H1 (cell line): ENCODE measurements at regions not wholly inside any gene's neighbourhood (a gene's known extent, or its start where the extent isn't known, plus 50 kb on each side); places are given as distances from the start of the nearest gene placed in this dataset.

ENCODE experiments used
- CTCF ChIA-PET: fragments of 300-600 bp; sonication (Branson Sonifier 250); formaldehyde crosslinking; loops from one replicate; lab custom pipeline; 2021; ENCODE audit not compliant: partially characterized antibody; lab: Charles Lee
- POLR2A ChIA-PET: fragments of 300-600 bp; sonication (Branson Sonifier 250); formaldehyde crosslinking; loops from one replicate; lab custom pipeline; 2021; ENCODE audit warnings: inconsistent platforms; ENCODE audit not compliant: partially characterized antibody; lab: Charles Lee
- DNase-seq, 2 experiments: peaks; one replicate each; pipeline versions ENCODE4 v3.0.0 to v3.0.0-alpha.2; 2010 to 2022; ENCODE audit warnings: low spot score in 2 of 2, low read depth in 1 of 2, mixed read lengths in 1 of 2
- FAIRE-seq: peaks from 2 replicates; lab custom pipeline; 2011; peaks lifted over from hg19 to GRCh38; lab: Jason Lieb, UNC
- H2AFZ ChIP-seq: 2 replicates; pipeline ENCODE4 v1.8.1; 2012; ENCODE audit warnings: low read length, inconsistent platforms
- H2AK5ac ChIP-seq: 2 replicates; pipeline ENCODE4 v1.6.1; 2013; ENCODE audit warnings: low read depth, low read length
- H2BK120ac ChIP-seq: replicated peaks from 2 replicates; pipeline ENCODE3; 2013; ENCODE audit warnings: low read depth, low read length, inconsistent platforms
- H2BK12ac ChIP-seq: 2 replicates; pipeline ENCODE4 v1.6.1; 2013; ENCODE audit warnings: low read depth, low read length
- H2BK15ac ChIP-seq: 2 replicates; pipeline ENCODE4 v1.6.1; 2013; ENCODE audit warnings: low read length
- H2BK20ac ChIP-seq: 2 replicates; pipeline ENCODE4 v1.6.1; 2013; ENCODE audit warnings: low read length
- H2BK5ac ChIP-seq: 2 replicates; pipeline ENCODE4 v1.6.1; 2013; ENCODE audit warnings: low read depth, low read length
- H3K14ac ChIP-seq: 2 replicates; pipeline ENCODE4 v1.6.1; 2013; ENCODE audit warnings: inconsistent platforms; ENCODE audit not compliant: insufficient read length
- H3K18ac ChIP-seq: 2 replicates; pipeline ENCODE4 v1.6.1; 2013; ENCODE audit warnings: low read length; ENCODE audit errors: extremely low read depth
- H3K23ac ChIP-seq: 2 replicates; pipeline ENCODE4 v1.6.1; 2013; ENCODE audit warnings: inconsistent platforms; ENCODE audit not compliant: insufficient read length
- H3K23me2 ChIP-seq: 2 replicates; pipeline ENCODE4 v1.6.1; 2013; ENCODE audit warnings: low read depth, low read length
- H3K27ac ChIP-seq: 2 replicates; pipeline ENCODE4 v1.6.1; 2011; ENCODE audit warnings: low read depth, low read length, inconsistent platforms
- H3K27me3 ChIP-seq, 4 experiments: replicated peaks in 1 of 4; 1 replicate in 1 of 4; 2 replicates in 3 of 4; pipeline versions ENCODE4 v1.6.1 to v1.8.1; 2011 to 2013; ENCODE audit warnings: low read length in 3 of 4, mild to moderate bottlenecking in 3 of 4, inconsistent platforms in 2 of 4, mixed read lengths in 2 of 4, moderate library complexity in 1 of 4; ENCODE audit not compliant: control insufficient read depth in 3 of 4, insufficient read depth in 3 of 4; ENCODE audit errors: extremely low read depth in 1 of 4
- H3K36me3 ChIP-seq, 4 experiments: 2 replicates each; pipeline versions ENCODE4 v1.6.1 to v1.8.1; 2011 to 2013; ENCODE audit warnings: mild to moderate bottlenecking in 4 of 4, low read length in 3 of 4, moderate library complexity in 2 of 4, control low read depth in 1 of 4, inconsistent platforms in 1 of 4; ENCODE audit not compliant: insufficient read depth in 4 of 4, control insufficient read depth in 2 of 4
- H3K4ac ChIP-seq: replicated peaks from 2 replicates; pipeline ENCODE3; 2013; ENCODE audit warnings: low read length, low read depth, mixed read lengths, inconsistent platforms; ENCODE audit not compliant: insufficient read length
- H3K4me1 ChIP-seq, 4 experiments: replicated peaks in 1 of 4; 1 replicate in 1 of 4; 2 replicates in 3 of 4; pipeline versions ENCODE4 v1.6.1 to v1.8.1; 2011 to 2013; ENCODE audit warnings: low read length in 3 of 4, inconsistent platforms in 2 of 4, mixed read lengths in 1 of 4; ENCODE audit not compliant: insufficient read depth in 4 of 4, control insufficient read depth in 3 of 4
- H3K4me2 ChIP-seq, 2 experiments: 2 replicates each; pipeline versions ENCODE4 v1.6.1 to v1.8.1; 2011 to 2013; ENCODE audit warnings: low read depth in 2 of 2, low read length in 2 of 2, control low read depth in 1 of 2, inconsistent platforms in 1 of 2, mild to moderate bottlenecking in 1 of 2; ENCODE audit not compliant: insufficient read depth in 1 of 2
- H3K4me3 ChIP-seq, 4 experiments: fragments of 200-600, 300-600 bp in 1 of 4; sonication (generic), shearing (Covaris generic), sonication (Bioruptor Twin) in 1 of 4; 2 replicates each; pipeline versions ENCODE4 v1.5.1 to v1.8.1; 2011 to 2016; ENCODE audit warnings: low read length in 4 of 4, low read depth in 3 of 4, control low read depth in 2 of 4, inconsistent platforms in 2 of 4, mild to moderate bottlenecking in 2 of 4, mixed read lengths in 1 of 4, moderate library complexity in 1 of 4; ENCODE audit not compliant: insufficient read depth in 2 of 4; ENCODE audit errors: extremely low read depth in 1 of 4
- H3K56ac ChIP-seq: replicated peaks from 2 replicates; pipeline ENCODE3; 2013; ENCODE audit warnings: low read depth, mild to moderate bottlenecking, mixed read lengths, low read length, inconsistent platforms; ENCODE audit not compliant: insufficient read length
- H3K79me1 ChIP-seq: 2 replicates; pipeline ENCODE4 v1.6.1; 2013; ENCODE audit warnings: low read depth, low read length, control low read depth
- H3K79me2 ChIP-seq, 2 experiments: 2 replicates each; pipeline versions ENCODE4 v1.6.1 to v1.8.1; 2012 to 2013; ENCODE audit warnings: low read length in 2 of 2, mild to moderate bottlenecking in 2 of 2, inconsistent platforms in 1 of 2; ENCODE audit not compliant: insufficient read depth in 2 of 2, control insufficient read depth in 1 of 2
- H3K9ac ChIP-seq, 4 experiments: replicated peaks in 1 of 4; 1 replicate in 1 of 4; 2 replicates in 3 of 4; pipeline versions ENCODE4 v1.6.1 to v1.8.1; 2011 to 2013; ENCODE audit warnings: low read depth in 3 of 4, low read length in 3 of 4, control low read depth in 2 of 4, mild to moderate bottlenecking in 2 of 4, moderate library complexity in 2 of 4, inconsistent platforms in 1 of 4; ENCODE audit errors: extremely low read depth in 1 of 4
- H3K9me3 ChIP-seq, 2 experiments: 2 replicates each; pipeline versions ENCODE4 v1.6.1 to v1.8.1; 2012 to 2013; ENCODE audit warnings: mild to moderate bottlenecking in 2 of 2, moderate library complexity in 2 of 2, control low read depth in 1 of 2, inconsistent platforms in 1 of 2, low read depth in 1 of 2, low read length in 1 of 2, mixed read lengths in 1 of 2; ENCODE audit not compliant: insufficient read depth in 2 of 2
- H4K20me1 ChIP-seq, 2 experiments: replicated peaks in 1 of 2; 2 replicates each; pipeline versions ENCODE3 to v1.8.1; 2011 to 2013; ENCODE audit warnings: inconsistent platforms in 2 of 2, low read length in 2 of 2, mild to moderate bottlenecking in 1 of 2; ENCODE audit not compliant: insufficient read depth in 2 of 2, control insufficient read depth in 1 of 2
- H4K5ac ChIP-seq: 2 replicates; pipeline ENCODE4 v1.6.1; 2013; ENCODE audit warnings: low read length, low read depth, mixed read lengths, inconsistent platforms; ENCODE audit not compliant: insufficient read length
- H4K8ac ChIP-seq: 2 replicates; pipeline ENCODE4 v1.8.0; 2013; ENCODE audit warnings: mild to moderate bottlenecking, moderate library complexity, low read length, inconsistent platforms; ENCODE audit not compliant: insufficient read depth; ENCODE audit errors: extremely low read depth
- H4K91ac ChIP-seq: replicated peaks from 2 replicates; pipeline ENCODE3; 2013; ENCODE audit warnings: low read length, mixed read lengths, inconsistent platforms; ENCODE audit not compliant: insufficient read length
- TBP ChIP-seq: IDR thresholded peaks from 2 replicates; pipeline ENCODE4 v1.6.1; 2011; ENCODE audit warnings: low read depth, low read length, improper control_type of control experiment
- WGBS, 2 experiments: shearing (Covaris generic) in 1 of 2; methylation state at CpG; one replicate each; pipeline versions ENCODE4 v1.1.6 to v1.1.7; 2013 to 2015; ENCODE audit warnings: low lambda C conversion rate in 2 of 2, mixed read lengths in 2 of 2, inconsistent platforms in 1 of 2, low coverage in 1 of 2, missing lambda C conversion rate in 1 of 2; ENCODE audit not compliant: insufficient replicate concordance in 2 of 2, insufficient coverage in 1 of 2, insufficient read length in 1 of 2; ENCODE audit errors: extremely low coverage in 1 of 2, missing lambda C conversion rate in 1 of 2; 5-methylcytosine and 5-hydroxymethylcytosine counted together

DNA sequence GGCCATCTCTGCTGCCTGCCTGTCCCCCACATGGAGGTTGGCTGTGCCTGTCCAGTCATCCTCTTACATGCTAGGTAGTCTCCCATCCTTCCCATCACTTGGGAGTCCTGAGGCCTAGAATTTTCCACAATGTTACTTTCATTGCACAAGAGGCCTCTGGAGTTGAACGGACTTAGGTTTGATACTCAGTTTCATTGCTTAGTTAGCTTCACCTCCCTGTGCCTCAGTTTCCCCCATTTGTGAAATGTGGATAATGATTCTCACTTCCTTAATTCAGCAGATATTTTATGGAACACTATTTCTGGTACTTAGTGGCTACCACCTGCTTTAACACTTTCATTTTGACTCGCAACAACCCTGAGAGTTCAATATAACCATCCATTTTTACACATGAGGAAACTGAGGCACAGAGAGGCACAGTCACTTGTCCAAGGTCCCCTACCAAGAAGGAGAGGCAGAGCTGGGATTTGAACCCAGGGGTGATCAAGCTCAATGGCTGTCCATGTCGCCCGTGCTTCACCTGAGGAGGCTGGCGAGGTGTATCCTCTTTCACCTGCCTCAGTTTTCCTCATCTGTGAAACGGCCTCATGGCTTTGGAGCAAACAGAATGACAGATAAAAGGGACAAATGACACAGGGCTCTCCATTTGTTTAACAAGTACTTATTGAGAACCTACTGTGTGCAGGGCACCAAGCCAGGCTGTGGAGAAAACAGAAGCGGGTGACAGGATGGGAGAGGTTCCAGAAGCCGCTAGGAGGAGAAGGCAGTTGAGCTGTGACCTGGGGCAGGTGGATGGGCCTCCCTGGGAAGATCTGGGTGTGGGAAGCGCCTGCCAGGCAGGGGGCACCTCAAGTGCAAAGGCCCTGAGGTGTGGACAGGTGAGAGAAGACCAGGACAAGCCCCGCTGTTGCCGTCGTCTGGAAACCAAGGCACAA lies 154.3 kb upstream of the PTPN1 start:
- TF ChIP-seq TBP: no peak
- H2AFZ ChIP-seq: no peak overlapping the region
- H2BK120ac ChIP-seq: no peak overlapping the region
- H2BK20ac ChIP-seq: no peak overlapping the region
- H3K36me3 ChIP-seq: no peaks in the 10 kb centered on the region
- no peak overlapping the region for H3K23ac ChIP-seq
- no peak overlapping the region for H3K4me2 ChIP-seq
- no peaks in the 10 kb centered on the region for H3K23me2 ChIP-seq
- ChIA-PET CTCF (interaction anchor here (0.6 to 2.1 kb wide), 9 partner anchors 10 to 278 kb away, joined by 3 to 12 read pairs (median 5); no protein-coding TSS in a partner anchor), POLR2A (no interaction called here)
- H3K79me2 ChIP-seq: no peaks in the 10 kb centered on the region
- no peak overlapping the region for H3K4ac ChIP-seq
- no peak overlapping the region for H2BK5ac ChIP-seq
- no peak overlapping the region for H3K56ac ChIP-seq
- no peak overlapping the region for H3K4me3 ChIP-seq
- H3K18ac ChIP-seq: no peak overlapping the region
- H3K27ac ChIP-seq: no peak overlapping the region
- DNase-seq (no peak), FAIRE-seq (no peak)
- H3K9ac ChIP-seq: no peak overlapping the region; a peak in 1 of 7 replicates
- no peaks in the 10 kb centered on the region for H4K20me1 ChIP-seq
- H3K27me3 ChIP-seq: no peaks in the 10 kb centered on the region
- H4K5ac ChIP-seq: no peak overlapping the region
- 87% methylated on average over 10 of the region's 12 CpGs; no CpG with 5 or more reads in 1 of the 2 experiments for WGBS, 2 experiments
- no peaks in the 10 kb centered on the region for H3K79me1 ChIP-seq
- H2BK15ac ChIP-seq: no peak overlapping the region
- H3K4me1 ChIP-seq: no peaks in the 10 kb centered on the region; a peak in 2 of 7 replicates
- no peak overlapping the region for H2AK5ac ChIP-seq
- no peak overlapping the region for H2BK12ac ChIP-seq
- H3K9me3 ChIP-seq: no peaks in the 10 kb centered on the region
- no peak overlapping the region for H4K8ac ChIP-seq
- no peak overlapping the region for H4K91ac ChIP-seq
- H3K14ac ChIP-seq: no peak overlapping the region
